Fibroblast of lung (primary cell): ENCODE measurements at regions not wholly inside any gene's neighbourhood (a gene's known extent, or its start where the extent isn't known, plus 50 kb on each side); places are given as distances from the start of the nearest gene placed in this dataset.

Experiments used
- EZH2 ChIP-seq: IDR thresholded peaks from 2 replicates; pipeline ENCODE4 v1.5.1; 2012; ENCODE audit warnings: low read length, control low read depth, mild to moderate bottlenecking; ENCODE audit errors: missing control alignments
- TF ChIP-seq, protein P1 (sequence below), 2 donors: IDR thresholded peaks in 1 of 2; conservative IDR thresholded peaks in 1 of 2; 1 replicate in 1 of 2; 2 replicates in 1 of 2; pipeline ENCODE4 v1.5.1; 2011 to 2012; ENCODE audit warnings: low read length in 2 of 2, control low read depth in 1 of 2, inconsistent platforms in 1 of 2, low read depth in 1 of 2, mild to moderate bottlenecking in 1 of 2

DNA sequence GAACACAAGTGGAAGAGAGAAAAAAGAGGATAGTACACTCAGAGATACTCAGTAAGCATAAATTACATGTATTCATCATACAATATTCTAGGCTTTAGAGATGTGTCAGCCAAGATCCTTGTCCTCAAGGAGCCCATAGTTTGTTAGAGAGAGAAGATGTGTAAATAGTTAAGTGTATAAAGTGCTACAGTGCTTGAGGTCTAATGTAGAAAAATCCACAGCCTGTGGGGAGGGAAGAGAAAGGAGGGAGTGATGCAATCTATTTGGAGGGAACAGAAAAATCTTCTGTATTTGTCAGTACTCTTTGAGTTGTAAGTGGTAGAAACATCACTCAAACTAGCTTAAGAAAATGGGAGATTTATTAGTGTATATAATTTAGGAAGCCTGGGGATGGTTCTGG lies 81.9 kb downstream of the PALM2AKAP2 start:
- TF ChIP-seq, protein P1, sequence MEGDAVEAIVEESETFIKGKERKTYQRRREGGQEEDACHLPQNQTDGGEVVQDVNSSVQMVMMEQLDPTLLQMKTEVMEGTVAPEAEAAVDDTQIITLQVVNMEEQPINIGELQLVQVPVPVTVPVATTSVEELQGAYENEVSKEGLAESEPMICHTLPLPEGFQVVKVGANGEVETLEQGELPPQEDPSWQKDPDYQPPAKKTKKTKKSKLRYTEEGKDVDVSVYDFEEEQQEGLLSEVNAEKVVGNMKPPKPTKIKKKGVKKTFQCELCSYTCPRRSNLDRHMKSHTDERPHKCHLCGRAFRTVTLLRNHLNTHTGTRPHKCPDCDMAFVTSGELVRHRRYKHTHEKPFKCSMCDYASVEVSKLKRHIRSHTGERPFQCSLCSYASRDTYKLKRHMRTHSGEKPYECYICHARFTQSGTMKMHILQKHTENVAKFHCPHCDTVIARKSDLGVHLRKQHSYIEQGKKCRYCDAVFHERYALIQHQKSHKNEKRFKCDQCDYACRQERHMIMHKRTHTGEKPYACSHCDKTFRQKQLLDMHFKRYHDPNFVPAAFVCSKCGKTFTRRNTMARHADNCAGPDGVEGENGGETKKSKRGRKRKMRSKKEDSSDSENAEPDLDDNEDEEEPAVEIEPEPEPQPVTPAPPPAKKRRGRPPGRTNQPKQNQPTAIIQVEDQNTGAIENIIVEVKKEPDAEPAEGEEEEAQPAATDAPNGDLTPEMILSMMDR (conservative IDR thresholded peaks at IDR 0.05 in 1 of 2, IDR thresholded peaks at IDR 0.05 in 1 of 2; ENCODE audit: low read depth in 1 of 2, low read length in 2 of 2): no peak
- no peak for TF ChIP-seq EZH2
